ENCODE measurements at regions not wholly inside any gene's neighbourhood (a gene's known extent, or its start where the extent isn't known, plus 50 kb on each side); places are given as distances from the start of the nearest gene placed in this dataset.
"Not testable (repeated sequence)": the region's sequence is repeated elsewhere in the genome, so short reads cannot be mapped to it uniquely, and the experiment has no call there.

- Histone ChIP-seq H3K36me3 (ENCODE audit: insufficient read depth, low read length) (no peaks in the 10 kb centered on the region), H2AFZ (ENCODE audit: low read depth, low read length) (no peak overlapping the region), H3K4me2 (ENCODE audit: low read length) (no peak overlapping the region), H3K4me1 (ENCODE audit: insufficient read depth, low read length) (no peaks in the 10 kb centered on the region), H3K79me2 (ENCODE audit: insufficient read depth, low read length) (no peaks in the 10 kb centered on the region), H3K27ac (ENCODE audit: low read depth, low read length) (no peak overlapping the region), H3K27me3 (ENCODE audit: insufficient read depth, low read length) (no peaks in the 10 kb centered on the region), H4K20me1 (ENCODE audit: insufficient read depth, low read length) (no peaks in the 10 kb centered on the region), H3K9ac (ENCODE audit: low read length) (no peak overlapping the region), H3K4me3 (ENCODE audit: insufficient read depth, low read depth, low read length) (no peak overlapping the region), H3K9me3 (ENCODE audit: insufficient read depth, low read depth, low read length) (no peaks in the 10 kb centered on the region)
- DNase-seq (ENCODE audit: low read depth) (no peak), FAIRE-seq (no peak)
- Mint-ChIP-seq H3K9me3 (ENCODE audit: unreplicated experiment) (peaks cover 7% of the 10 kb centered on the region), H3K27ac (ENCODE audit: unreplicated experiment) (no peak overlapping the region), H3K4me1 (ENCODE audit: low read depth, unreplicated experiment) (peaks cover 10% of the 10 kb centered on the region), H3K4me3 (ENCODE audit: unreplicated experiment) (no peak overlapping the region), H3K27me3 (ENCODE audit: low read depth, unreplicated experiment) (no peaks in the 10 kb centered on the region), H3K36me3 (ENCODE audit: low read depth, unreplicated experiment) (peaks cover 3% of the 10 kb centered on the region)
- TF ChIP-seq EZH2 (IDR thresholded peaks at IDR 0.05; ENCODE audit: insufficient read depth, low read length) = no peak
- TF ChIP-seq CTCF (IDR thresholded peaks at IDR 0.05; ENCODE audit: insufficient read depth, low read depth, low read length) = no peak
Measured at GRCh38 chr2:200109421-200109820, 154.0 kb downstream of the MAIP1 start.

- Histone ChIP-seq H2AFZ (ENCODE audit: low read depth, low read length) (no peak overlapping the region), H4K20me1 (ENCODE audit: insufficient read depth, low read length) (no peaks in the 10 kb centered on the region), H3K9ac (ENCODE audit: low read length) (no peak overlapping the region), H3K4me3 (ENCODE audit: insufficient read depth, low read depth, low read length) (no peak overlapping the region), H3K27me3 (ENCODE audit: insufficient read depth, low read length) (no peaks in the 10 kb centered on the region), H3K79me2 (ENCODE audit: insufficient read depth, low read length) (no peaks in the 10 kb centered on the region), H3K4me2 (ENCODE audit: low read length) (no peak overlapping the region), H3K27ac (ENCODE audit: low read depth, low read length) (no peak overlapping the region), H3K4me1 (ENCODE audit: insufficient read depth, low read length) (no peaks in the 10 kb centered on the region), H3K36me3 (ENCODE audit: insufficient read depth, low read length) (no peaks in the 10 kb centered on the region), H3K9me3 (ENCODE audit: insufficient read depth, low read depth, low read length) (no peaks in the 10 kb centered on the region)
- peaks cover 3% of the 10 kb centered on the region for H3K36me3 Mint-ChIP-seq (ENCODE audit: low read depth, unreplicated experiment)
- no peak for FAIRE-seq
- H3K9me3 Mint-ChIP-seq (ENCODE audit: unreplicated experiment) = peaks cover 12% of the 10 kb centered on the region
- H3K4me3 Mint-ChIP-seq (ENCODE audit: unreplicated experiment) = no peak overlapping the region
- DNase-seq (ENCODE audit: low read depth) = no peak
- TF ChIP-seq EZH2 (IDR thresholded peaks at IDR 0.05; ENCODE audit: insufficient read depth, low read length) (no peak), CTCF (IDR thresholded peaks at IDR 0.05; ENCODE audit: insufficient read depth, low read depth, low read length) (no peak)
- peaks cover 6% of the 10 kb centered on the region for H3K4me1 Mint-ChIP-seq (ENCODE audit: low read depth, unreplicated experiment)
- H3K27me3 Mint-ChIP-seq (ENCODE audit: low read depth, unreplicated experiment) = no peaks in the 10 kb centered on the region
- no peak overlapping the region for H3K27ac Mint-ChIP-seq (ENCODE audit: unreplicated experiment)
Measured at GRCh38 chr2:200110381-200110780, 155.0 kb downstream of the MAIP1 start.

- peaks cover 19% of the 10 kb centered on the region for H3K9me3 Mint-ChIP-seq (ENCODE audit: unreplicated experiment)
- H4K20me1 ChIP-seq (ENCODE audit: insufficient read depth, low read length); FAIRE-seq; H3K36me3 Mint-ChIP-seq (ENCODE audit: low read depth, unreplicated experiment); DNase-seq (ENCODE audit: low read depth); H3K27me3 ChIP-seq (ENCODE audit: insufficient read depth, low read length); H3K27ac Mint-ChIP-seq (ENCODE audit: unreplicated experiment); H3K79me2 ChIP-seq (ENCODE audit: insufficient read depth, low read length); H3K4me2 ChIP-seq (ENCODE audit: low read length); H3K36me3 ChIP-seq (ENCODE audit: insufficient read depth, low read length); H3K27ac ChIP-seq (ENCODE audit: low read depth, low read length); H3K9ac ChIP-seq (ENCODE audit: low read length); H2AFZ ChIP-seq (ENCODE audit: low read depth, low read length); H3K4me1 Mint-ChIP-seq (ENCODE audit: low read depth, unreplicated experiment); H3K4me1 ChIP-seq (ENCODE audit: insufficient read depth, low read length); H3K27me3 Mint-ChIP-seq (ENCODE audit: low read depth, unreplicated experiment); H3K9me3 ChIP-seq (ENCODE audit: insufficient read depth, low read depth, low read length); H3K4me3 Mint-ChIP-seq (ENCODE audit: unreplicated experiment); H3K4me3 ChIP-seq (ENCODE audit: insufficient read depth, low read depth, low read length): not testable (repeated sequence)
Measured at GRCh38 chr2:200113016-200113799, 157.8 kb downstream of the MAIP1 start.

Data from astrocyte (in vitro differentiated cells and primary cell).